Tibial nerve (tissue), 3 donors: ENCODE measurements at regions not wholly inside any gene's neighbourhood (a gene's known extent, or its start where the extent isn't known, plus 50 kb on each side); places are given as distances from the start of the nearest gene placed in this dataset.

Experiments
- POLR2A ChIP-seq, 2 donors: fragments of 450-650 bp; IDR thresholded peaks; one replicate each; pipeline ENCODE4 v1.6.1; 2017; ENCODE audit warnings: antibody characterized with exemption in 2 of 2, mild to moderate bottlenecking in 2 of 2, moderate library complexity in 2 of 2
- TF ChIP-seq, protein P1 (sequence below), 5 experiments: fragments of 200-600 bp in 3 of 5; fragments of 450-650 bp in 2 of 5; sonication (generic) in 3 of 5; IDR thresholded peaks; one replicate each; pipeline ENCODE4 v1.5.1; 2016 to 2019; ENCODE audit warnings: antibody characterized with exemption in 5 of 5, mild to moderate bottlenecking in 3 of 5, moderate library complexity in 2 of 5

DNA sequence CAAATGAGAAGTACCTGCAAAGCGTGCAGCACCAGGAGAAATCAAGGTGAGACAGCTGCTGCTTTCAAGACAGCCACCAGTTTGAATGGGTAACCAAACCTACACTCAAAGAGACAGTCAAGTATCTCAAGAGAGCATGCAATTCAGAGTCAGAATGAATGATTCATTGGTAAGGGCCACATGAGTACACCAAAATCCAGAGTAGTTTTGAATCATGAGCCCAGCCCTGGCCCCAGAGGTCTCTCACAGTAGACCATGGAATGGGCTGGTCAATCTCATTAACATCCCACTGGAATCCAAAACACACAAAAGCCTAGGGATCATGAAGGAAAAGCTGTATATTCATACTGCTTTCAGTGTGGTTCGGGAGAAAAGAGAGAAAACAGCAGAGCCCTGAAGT, 242.8 kb downstream of the TBL1XR1 start:
- TF ChIP-seq, protein P1, sequence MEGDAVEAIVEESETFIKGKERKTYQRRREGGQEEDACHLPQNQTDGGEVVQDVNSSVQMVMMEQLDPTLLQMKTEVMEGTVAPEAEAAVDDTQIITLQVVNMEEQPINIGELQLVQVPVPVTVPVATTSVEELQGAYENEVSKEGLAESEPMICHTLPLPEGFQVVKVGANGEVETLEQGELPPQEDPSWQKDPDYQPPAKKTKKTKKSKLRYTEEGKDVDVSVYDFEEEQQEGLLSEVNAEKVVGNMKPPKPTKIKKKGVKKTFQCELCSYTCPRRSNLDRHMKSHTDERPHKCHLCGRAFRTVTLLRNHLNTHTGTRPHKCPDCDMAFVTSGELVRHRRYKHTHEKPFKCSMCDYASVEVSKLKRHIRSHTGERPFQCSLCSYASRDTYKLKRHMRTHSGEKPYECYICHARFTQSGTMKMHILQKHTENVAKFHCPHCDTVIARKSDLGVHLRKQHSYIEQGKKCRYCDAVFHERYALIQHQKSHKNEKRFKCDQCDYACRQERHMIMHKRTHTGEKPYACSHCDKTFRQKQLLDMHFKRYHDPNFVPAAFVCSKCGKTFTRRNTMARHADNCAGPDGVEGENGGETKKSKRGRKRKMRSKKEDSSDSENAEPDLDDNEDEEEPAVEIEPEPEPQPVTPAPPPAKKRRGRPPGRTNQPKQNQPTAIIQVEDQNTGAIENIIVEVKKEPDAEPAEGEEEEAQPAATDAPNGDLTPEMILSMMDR (IDR thresholded peaks at IDR 0.05): no peak
- TF ChIP-seq POLR2A (IDR thresholded peaks at IDR 0.05): no peak
